AG09319 (cell line): ENCODE measurements at regions not wholly inside any gene's neighbourhood (a gene's known extent, or its start where the extent isn't known, plus 50 kb on each side); places are given as distances from the start of the nearest gene placed in this dataset.

Experiments used
- DNase-seq: peaks from one replicate; pipeline ENCODE4 v3.0.0-alpha.2; 2010; ENCODE audit warnings: low read depth; ENCODE audit errors: extremely low read depth
- CTCF ChIP-seq: IDR thresholded peaks from 2 replicates; pipeline ENCODE4 v1.5.1; 2011; ENCODE audit warnings: low read depth, mild to moderate bottlenecking, inconsistent platforms, low read length, moderate library complexity

GRCh38 chr6:85255661-85256060 lies 194.2 kb upstream of the NT5E start:
- no peak for TF ChIP-seq CTCF
- DNase-seq: no peak

DNA sequence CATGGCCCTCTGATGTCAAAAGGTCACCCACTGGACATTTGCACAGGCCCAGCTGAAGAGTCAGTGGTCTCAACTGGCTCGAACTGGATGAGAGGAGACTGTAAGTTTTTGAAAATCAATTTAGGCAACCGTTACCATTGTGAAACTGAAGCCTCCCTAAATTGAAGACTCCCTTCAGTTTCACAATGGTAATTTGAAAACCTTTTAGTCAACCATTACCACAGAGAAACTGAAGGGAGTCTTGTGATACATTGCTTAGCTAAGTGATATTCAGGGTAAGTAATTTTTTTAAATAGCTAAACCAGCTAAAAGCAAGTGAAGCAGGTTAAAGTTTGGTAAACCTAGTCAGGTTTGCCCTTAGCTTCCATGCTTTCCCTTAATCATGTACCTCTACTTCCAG lies 197.3 kb upstream of the NT5E start:
- TF ChIP-seq CTCF: no peak
- no peak for DNase-seq

GRCh38 chr6:85252085-85252484 lies 197.8 kb upstream of the NT5E start:
- no peak for TF ChIP-seq CTCF
- DNase-seq: no peak

DNA sequence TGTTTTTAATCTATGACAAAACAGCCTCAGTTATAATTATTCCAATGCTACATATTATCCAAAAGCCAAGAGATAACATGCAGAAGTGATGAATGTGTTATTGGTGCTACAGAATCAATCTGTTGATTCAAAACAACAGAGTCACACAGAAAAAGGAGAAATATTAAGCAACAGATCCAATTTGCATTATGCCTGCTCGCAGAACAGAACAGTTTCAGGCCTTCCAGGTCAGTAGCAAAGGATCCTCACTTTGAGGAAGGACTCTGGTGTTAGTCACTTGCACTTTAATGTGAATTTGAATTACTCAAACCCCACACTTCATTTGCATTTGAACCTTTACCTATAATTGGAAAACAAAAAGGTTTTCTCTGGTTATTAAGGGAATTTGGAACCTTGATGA lies 198.6 kb upstream of the NT5E start:
- no peak for DNase-seq
- no peak for TF ChIP-seq CTCF

DNA sequence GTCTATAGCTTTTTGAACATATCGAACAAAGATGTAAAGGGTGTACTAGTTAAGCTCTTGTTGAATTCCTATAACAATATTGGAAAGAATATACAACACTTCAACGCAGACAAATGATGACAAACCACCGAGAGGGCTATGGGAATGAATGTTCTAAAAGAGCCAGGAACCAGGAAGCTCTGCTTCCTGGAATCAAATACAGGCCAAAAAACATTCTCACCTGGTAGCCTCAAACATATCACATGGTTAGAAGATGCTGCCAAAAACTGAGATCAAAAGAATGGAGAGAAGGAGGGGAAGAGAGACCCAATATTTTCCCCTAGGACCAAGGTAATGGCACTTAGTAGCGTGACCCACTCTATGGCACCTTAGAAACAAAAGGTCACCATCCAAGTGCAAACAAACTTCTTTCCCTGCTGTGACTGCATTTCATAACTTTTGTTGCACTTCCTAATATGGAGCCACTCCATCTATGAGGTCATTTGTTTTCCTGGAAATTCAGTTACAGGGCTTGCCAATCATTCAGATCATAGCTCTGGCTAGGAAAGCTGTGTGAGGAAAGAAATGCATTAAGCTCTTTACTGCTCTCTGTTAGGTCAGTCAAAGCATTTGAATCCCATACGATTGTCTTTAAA lies 199.2 kb upstream of the NT5E start:
- DNase-seq: no peak
- TF ChIP-seq CTCF: no peak

DNA sequence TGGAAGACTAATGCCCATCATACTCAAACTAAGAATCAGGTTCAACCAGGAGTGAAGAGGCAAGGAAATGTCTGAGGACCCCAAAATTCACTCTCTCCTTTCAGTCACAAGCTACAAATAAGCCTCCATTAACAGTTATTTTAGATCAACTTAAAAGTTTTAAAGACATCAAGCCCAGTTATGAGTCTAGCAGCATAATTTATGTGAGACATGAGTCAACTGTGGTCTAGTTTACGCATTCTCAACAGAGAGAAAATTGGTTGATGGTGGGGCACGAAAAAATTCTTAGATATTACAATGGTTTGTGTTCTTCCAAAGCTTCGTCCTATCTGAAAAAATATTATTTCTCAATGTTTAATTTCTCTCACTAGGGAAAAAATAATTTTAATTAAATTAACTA lies 204.9 kb upstream of the NT5E start:
- no peak for TF ChIP-seq CTCF
- DNase-seq: no peak

DNA sequence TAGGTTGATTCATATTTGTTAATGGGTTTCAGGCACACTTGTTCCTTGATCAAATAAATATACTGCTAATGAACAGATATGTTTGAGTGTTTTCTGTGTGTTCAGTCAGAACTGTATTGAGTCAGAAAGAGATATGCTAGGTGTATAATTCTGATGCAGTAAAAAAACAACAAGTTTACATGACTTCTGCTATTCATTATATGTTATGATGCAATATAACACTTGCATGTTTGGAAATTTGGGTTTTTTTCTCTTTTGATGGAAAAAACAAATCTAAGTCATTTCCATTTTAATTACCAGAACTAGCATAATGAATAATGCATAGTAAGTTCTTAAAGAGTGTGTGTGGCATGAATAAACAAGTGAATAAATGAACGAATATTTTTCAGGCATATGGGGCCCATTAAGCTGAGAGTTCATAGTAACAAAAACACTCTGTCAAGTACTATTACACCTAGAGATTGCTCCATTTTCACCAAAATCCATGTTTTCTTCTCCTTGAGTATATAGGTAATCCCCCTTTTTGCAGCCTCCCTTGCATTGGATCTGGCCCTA lies 208.3 kb upstream of the NT5E start:
- TF ChIP-seq CTCF: no peak
- DNase-seq: no peak
